ENCODE measurements at regions not wholly inside any gene's neighbourhood (a gene's known extent, or its start where the extent isn't known, plus 50 kb on each side); places are given as distances from the start of the nearest gene placed in this dataset.

DNA sequence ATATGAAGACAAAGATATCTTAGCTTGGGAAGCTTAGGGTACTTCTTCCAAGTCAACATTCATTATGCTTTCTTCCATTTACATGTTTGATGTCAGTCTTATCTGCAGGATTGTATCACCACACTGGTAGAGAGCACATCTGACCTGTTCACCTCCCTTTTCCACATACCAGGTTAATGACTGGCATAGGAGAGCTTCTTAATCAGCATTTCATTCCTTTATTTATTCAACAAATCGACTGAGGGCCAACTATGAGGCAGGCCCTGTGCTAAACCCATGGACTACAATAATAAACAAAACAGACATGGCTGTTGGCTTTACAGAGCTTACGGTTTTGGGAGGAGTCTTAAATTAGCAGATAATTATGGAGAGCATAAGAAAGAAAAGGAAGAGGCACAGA lies 378.1 kb upstream of the CDH11 start:
- H3K27me3 ChIP-seq (ENCODE audit: insufficient read depth, poor library complexity, severe bottlenecking) = no peaks in the 10 kb centered on the region
- no peak overlapping the region for H3K4me3 ChIP-seq (replicated peaks; ENCODE audit: insufficient read depth, low read length)
- no peak overlapping the region for H3K27ac ChIP-seq (replicated peaks)
- no peak for DNase-seq (ENCODE audit: low read depth in 1 of 2, low spot score in 1 of 2)
- no peak for TF ChIP-seq POLR2AphosphoS5 (IDR thresholded peaks at IDR 0.05; ENCODE audit: low read depth)
- TF ChIP-seq GABPA (IDR thresholded peaks at IDR 0.05; ENCODE audit: low read depth) = no peak
- TF ChIP-seq SPI1 (IDR thresholded peaks at IDR 0.05; ENCODE audit: borderline replicate concordance, low read depth) = no peak
- TF ChIP-seq, protein P1, sequence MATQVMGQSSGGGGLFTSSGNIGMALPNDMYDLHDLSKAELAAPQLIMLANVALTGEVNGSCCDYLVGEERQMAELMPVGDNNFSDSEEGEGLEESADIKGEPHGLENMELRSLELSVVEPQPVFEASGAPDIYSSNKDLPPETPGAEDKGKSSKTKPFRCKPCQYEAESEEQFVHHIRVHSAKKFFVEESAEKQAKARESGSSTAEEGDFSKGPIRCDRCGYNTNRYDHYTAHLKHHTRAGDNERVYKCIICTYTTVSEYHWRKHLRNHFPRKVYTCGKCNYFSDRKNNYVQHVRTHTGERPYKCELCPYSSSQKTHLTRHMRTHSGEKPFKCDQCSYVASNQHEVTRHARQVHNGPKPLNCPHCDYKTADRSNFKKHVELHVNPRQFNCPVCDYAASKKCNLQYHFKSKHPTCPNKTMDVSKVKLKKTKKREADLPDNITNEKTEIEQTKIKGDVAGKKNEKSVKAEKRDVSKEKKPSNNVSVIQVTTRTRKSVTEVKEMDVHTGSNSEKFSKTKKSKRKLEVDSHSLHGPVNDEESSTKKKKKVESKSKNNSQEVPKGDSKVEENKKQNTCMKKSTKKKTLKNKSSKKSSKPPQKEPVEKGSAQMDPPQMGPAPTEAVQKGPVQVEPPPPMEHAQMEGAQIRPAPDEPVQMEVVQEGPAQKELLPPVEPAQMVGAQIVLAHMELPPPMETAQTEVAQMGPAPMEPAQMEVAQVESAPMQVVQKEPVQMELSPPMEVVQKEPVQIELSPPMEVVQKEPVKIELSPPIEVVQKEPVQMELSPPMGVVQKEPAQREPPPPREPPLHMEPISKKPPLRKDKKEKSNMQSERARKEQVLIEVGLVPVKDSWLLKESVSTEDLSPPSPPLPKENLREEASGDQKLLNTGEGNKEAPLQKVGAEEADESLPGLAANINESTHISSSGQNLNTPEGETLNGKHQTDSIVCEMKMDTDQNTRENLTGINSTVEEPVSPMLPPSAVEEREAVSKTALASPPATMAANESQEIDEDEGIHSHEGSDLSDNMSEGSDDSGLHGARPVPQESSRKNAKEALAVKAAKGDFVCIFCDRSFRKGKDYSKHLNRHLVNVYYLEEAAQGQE (IDR thresholded peaks at IDR 0.05; ENCODE audit: insufficient replicate concordance, low read depth) = no peak
- TF ChIP-seq, protein P2, sequence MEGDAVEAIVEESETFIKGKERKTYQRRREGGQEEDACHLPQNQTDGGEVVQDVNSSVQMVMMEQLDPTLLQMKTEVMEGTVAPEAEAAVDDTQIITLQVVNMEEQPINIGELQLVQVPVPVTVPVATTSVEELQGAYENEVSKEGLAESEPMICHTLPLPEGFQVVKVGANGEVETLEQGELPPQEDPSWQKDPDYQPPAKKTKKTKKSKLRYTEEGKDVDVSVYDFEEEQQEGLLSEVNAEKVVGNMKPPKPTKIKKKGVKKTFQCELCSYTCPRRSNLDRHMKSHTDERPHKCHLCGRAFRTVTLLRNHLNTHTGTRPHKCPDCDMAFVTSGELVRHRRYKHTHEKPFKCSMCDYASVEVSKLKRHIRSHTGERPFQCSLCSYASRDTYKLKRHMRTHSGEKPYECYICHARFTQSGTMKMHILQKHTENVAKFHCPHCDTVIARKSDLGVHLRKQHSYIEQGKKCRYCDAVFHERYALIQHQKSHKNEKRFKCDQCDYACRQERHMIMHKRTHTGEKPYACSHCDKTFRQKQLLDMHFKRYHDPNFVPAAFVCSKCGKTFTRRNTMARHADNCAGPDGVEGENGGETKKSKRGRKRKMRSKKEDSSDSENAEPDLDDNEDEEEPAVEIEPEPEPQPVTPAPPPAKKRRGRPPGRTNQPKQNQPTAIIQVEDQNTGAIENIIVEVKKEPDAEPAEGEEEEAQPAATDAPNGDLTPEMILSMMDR (IDR thresholded peaks at IDR 0.05; ENCODE audit: insufficient read depth, low read length) = no peak

DNA sequence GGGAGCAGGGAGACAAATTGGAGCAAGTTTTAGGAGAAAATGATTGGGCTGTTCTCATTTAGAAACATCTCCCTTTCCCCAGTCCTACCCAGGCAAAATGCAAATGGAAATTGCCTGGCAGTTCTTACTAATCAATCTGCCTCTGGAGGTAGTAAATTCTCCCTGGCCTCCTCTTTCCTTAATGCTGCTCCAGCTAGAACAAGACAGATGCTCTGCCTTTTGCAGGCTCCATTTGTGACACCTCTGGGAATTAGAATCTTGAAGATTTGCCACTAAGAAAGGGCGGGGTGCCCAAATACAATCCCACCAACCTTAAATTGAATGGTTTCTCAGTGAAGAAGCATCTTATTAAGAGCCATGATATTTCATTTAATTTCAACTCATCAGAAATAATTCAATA lies 377.7 kb upstream of the CDH11 start:
- Histone ChIP-seq H3K27me3 (ENCODE audit: insufficient read depth, poor library complexity, severe bottlenecking) (no peaks in the 10 kb centered on the region), H3K27ac (replicated peaks) (no peak overlapping the region), H3K4me3 (replicated peaks; ENCODE audit: insufficient read depth, low read length) (no peak overlapping the region)
- TF ChIP-seq POLR2AphosphoS5 (IDR thresholded peaks at IDR 0.05; ENCODE audit: low read depth) (no peak), GABPA (IDR thresholded peaks at IDR 0.05; ENCODE audit: low read depth) (no peak), SPI1 (IDR thresholded peaks at IDR 0.05; ENCODE audit: borderline replicate concordance, low read depth) (no peak)
- TF ChIP-seq, protein P1 (IDR thresholded peaks at IDR 0.05; ENCODE audit: insufficient replicate concordance, low read depth) = no peak
- TF ChIP-seq, protein P2 (IDR thresholded peaks at IDR 0.05; ENCODE audit: insufficient read depth, low read length) = no peak
- DNase-seq (ENCODE audit: low read depth in 1 of 2, low spot score in 1 of 2) = no peak

DNA sequence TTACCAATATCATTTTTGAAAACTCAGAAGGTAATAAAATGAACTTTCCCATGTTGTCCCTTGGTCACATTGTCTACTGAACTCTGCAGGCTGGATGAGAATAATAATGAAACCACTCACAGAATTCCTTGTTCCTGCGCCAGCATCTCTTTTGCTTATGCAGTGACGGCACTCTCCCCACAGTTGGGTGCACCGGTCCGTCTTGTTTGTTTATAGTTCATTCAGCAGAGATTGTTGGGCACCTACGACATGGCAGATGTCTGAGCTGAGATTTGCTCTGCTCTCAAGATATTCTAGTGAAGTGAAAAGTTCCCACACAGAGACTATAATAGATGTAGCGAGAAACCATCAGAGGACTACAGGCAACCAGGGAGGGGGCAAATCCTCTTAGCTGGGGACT lies 375.7 kb upstream of the CDH11 start:
- H3K4me3 ChIP-seq (replicated peaks; ENCODE audit: insufficient read depth, low read length) = no peak overlapping the region
- H3K27me3 ChIP-seq (ENCODE audit: insufficient read depth, poor library complexity, severe bottlenecking) = peaks cover 2% of the 10 kb centered on the region
- no peak for DNase-seq (ENCODE audit: low read depth in 1 of 2, low spot score in 1 of 2)
- no peak overlapping the region for H3K27ac ChIP-seq (replicated peaks)
- TF ChIP-seq SPI1 (IDR thresholded peaks at IDR 0.05; ENCODE audit: borderline replicate concordance, low read depth) (no peak), POLR2AphosphoS5 (IDR thresholded peaks at IDR 0.05; ENCODE audit: low read depth) (no peak), GABPA (IDR thresholded peaks at IDR 0.05; ENCODE audit: low read depth) (no peak)
- TF ChIP-seq, protein P2 (IDR thresholded peaks at IDR 0.05; ENCODE audit: insufficient read depth, low read length) = no peak
- TF ChIP-seq, protein P1 (IDR thresholded peaks at IDR 0.05; ENCODE audit: insufficient replicate concordance, low read depth) = no peak
